CD4-positive, alpha-beta T cell (primary cell): ENCODE measurements at regions not wholly inside any gene's neighbourhood (a gene's known extent, or its start where the extent isn't known, plus 50 kb on each side); places are given as distances from the start of the nearest gene placed in this dataset.

ENCODE experiments used
- ATAC-seq: fragments of 200-7000 bp; cut with Tn5 transposase; one replicate; pipeline ENCODE4 v1.10.0; 2022; ENCODE audit warnings: mild to moderate bottlenecking; ENCODE audit not compliant: poor library complexity
- CTCF ChIA-PET: fragments of 350-600 bp; sonication (Branson Sonifier 250); formaldehyde crosslinking; loops from one replicate; lab custom pipeline; 2021; ENCODE audit warnings: antibody characterized with exemption, inconsistent platforms; lab: Charles Lee
- POLR2A ChIA-PET: fragments of 350-600 bp; sonication (Branson Sonifier 250); formaldehyde crosslinking; loops from one replicate; lab custom pipeline; 2021; ENCODE audit warnings: antibody characterized with exemption, inconsistent platforms; lab: Charles Lee
- DNase-seq, 14 experiments: peaks; one replicate each; pipeline ENCODE4 v3.0.0-alpha.2; 2013 to 2020; ENCODE audit warnings: mixed read lengths in 2 of 14
- H3K27ac ChIP-seq, 2 donors: one replicate each; pipeline versions ENCODE4 v1.5.1 to v1.7.0; 2013; ENCODE audit warnings: low read length in 2 of 2, low read depth in 1 of 2, mild to moderate bottlenecking in 1 of 2
- H3K27me3 ChIP-seq, 2 experiments: 1 replicate in 1 of 2; 2 replicates in 1 of 2; pipeline versions ENCODE4 v1.6.1 to v1.7.0; 2013; ENCODE audit warnings: low read length in 2 of 2, control low read depth in 1 of 2, mild to moderate bottlenecking in 1 of 2, moderate library complexity in 1 of 2; ENCODE audit not compliant: insufficient read depth in 2 of 2, control insufficient read depth in 1 of 2
- H3K36me3 ChIP-seq: one replicate; pipeline ENCODE4 v1.6.1; 2013; ENCODE audit warnings: low read length, control low read depth; ENCODE audit not compliant: insufficient read depth
- H3K4me1 ChIP-seq: one replicate; pipeline ENCODE4 v1.6.1; 2013; ENCODE audit warnings: low read length, control low read depth; ENCODE audit not compliant: insufficient read depth
- H3K4me3 ChIP-seq: one replicate; pipeline ENCODE4 v1.5.1; 2013; ENCODE audit warnings: mild to moderate bottlenecking, low read length, moderate library complexity
- H3K9me3 ChIP-seq, 2 experiments: 1 replicate in 1 of 2; 2 replicates in 1 of 2; pipeline versions ENCODE4 v1.6.1 to v1.7.0; 2013; ENCODE audit warnings: low read length in 2 of 2, mild to moderate bottlenecking in 2 of 2, control low read depth in 1 of 2, moderate library complexity in 1 of 2; ENCODE audit not compliant: control insufficient read depth in 1 of 2, insufficient read depth in 1 of 2
- H3K27ac Mint-ChIP-seq: one replicate; pipeline ENCODE4 v1.8.0; 2020; ENCODE audit warnings: mixed read lengths
- H3K27me3 Mint-ChIP-seq: one replicate; pipeline ENCODE4 v1.8.0; 2021; ENCODE audit warnings: mixed read lengths
- H3K36me3 Mint-ChIP-seq: one replicate; pipeline ENCODE4 v1.8.0; 2021; ENCODE audit warnings: low read depth, mixed read lengths
- H3K4me1 Mint-ChIP-seq: one replicate; pipeline ENCODE4 v1.8.0; 2021; ENCODE audit warnings: low read depth, mixed read lengths
- H3K4me3 Mint-ChIP-seq: one replicate; pipeline ENCODE4 v1.8.0; 2020; ENCODE audit warnings: mild to moderate bottlenecking, mixed read lengths
- H3K9me3 Mint-ChIP-seq: one replicate; pipeline ENCODE4 v1.8.0; 2020; ENCODE audit warnings: mixed read lengths
- CTCF ChIP-seq: fragments of 200-600 bp; IDR thresholded peaks from one replicate; pipeline ENCODE4 v1.8.0; 2022; ENCODE audit warnings: antibody characterized with exemption, mild to moderate bottlenecking
- intact Hi-C, 2 experiments: fragments of 100-400 bp; cut with DNase I in 1 of 2; cut with micrococcal nuclease in 1 of 2; formaldehyde crosslinking; loops; one replicate each; pipeline versions ENCODE4 v1.15.1 to v1.9.0; 2023 to 2025; cut with DNase I, micrococcal nuclease

GRCh38 chr2:235139956-235140800 is 188.4 kb downstream of the SH3BP4 start:
- H3K9me3 Mint-ChIP-seq, result no peaks in the 10 kb centered on the region
- H3K4me3 Mint-ChIP-seq, result no peak overlapping the region
- H3K27me3 ChIP-seq, result peaks cover 2 to 10% of the 10 kb centered on the region in 2 experiments
- CTCF ChIA-PET, result no interaction called here
- no peaks in the 10 kb centered on the region for H3K4me1 ChIP-seq
- ATAC-seq (no peak), DNase-seq (no peak)
- H3K4me3 ChIP-seq, result no peak overlapping the region
- no peaks in the 10 kb centered on the region for H3K9me3 ChIP-seq
- no peak overlapping the region for H3K27ac ChIP-seq
- peaks cover 26% of the 10 kb centered on the region for H3K27me3 Mint-ChIP-seq
- no peaks in the 10 kb centered on the region for H3K36me3 Mint-ChIP-seq
- POLR2A ChIA-PET, result no interaction called here
- no peak for TF ChIP-seq CTCF
- H3K36me3 ChIP-seq, result no peaks in the 10 kb centered on the region
- intact Hi-C loops, result loop anchor here in 1 of 2 experiments (5.0 kb wide), 1 partner anchor 607 kb away; no protein-coding TSS in a partner anchor
- H3K27ac Mint-ChIP-seq, result no peak overlapping the region
- H3K4me1 Mint-ChIP-seq, result no peaks in the 10 kb centered on the region

GRCh38 chr2:235140801-235141081 is 188.9 kb downstream of the SH3BP4 start:
- ChIA-PET POLR2A (no interaction called here), CTCF (no interaction called here)
- Histone ChIP-seq H3K9me3 (no peaks in the 10 kb centered on the region), H3K4me1 (no peaks in the 10 kb centered on the region), H3K36me3 (no peaks in the 10 kb centered on the region), H3K4me3 (no peak overlapping the region), H3K27ac (no peak overlapping the region), H3K27me3 (peaks cover 2 to 7% of the 10 kb centered on the region in 2 experiments)
- DNase-seq (no peak), ATAC-seq (no peak)
- H3K4me1 Mint-ChIP-seq, result no peaks in the 10 kb centered on the region
- no peak overlapping the region for H3K27ac Mint-ChIP-seq
- peaks cover 20% of the 10 kb centered on the region for H3K27me3 Mint-ChIP-seq
- TF ChIP-seq CTCF, result no peak
- no peak overlapping the region for H3K4me3 Mint-ChIP-seq
- intact Hi-C loops, result no loop called here
- no peaks in the 10 kb centered on the region for H3K9me3 Mint-ChIP-seq
- no peaks in the 10 kb centered on the region for H3K36me3 Mint-ChIP-seq

GRCh38 chr2:235141411-235142128 is 189.8 kb downstream of the SH3BP4 start:
- no peak overlapping the region for H3K4me3 ChIP-seq
- intact Hi-C loops, result no loop called here
- CTCF ChIA-PET, result interaction anchor here (0.7 kb wide), 1 partner anchor 12 kb away, joined by 3 read pairs; no protein-coding TSS in a partner anchor
- Mint-ChIP-seq H3K36me3 (no peaks in the 10 kb centered on the region), H3K27me3 (peaks cover 16% of the 10 kb centered on the region), H3K4me1 (no peaks in the 10 kb centered on the region), H3K4me3 (no peak overlapping the region), H3K27ac (no peak overlapping the region), H3K9me3 (no peaks in the 10 kb centered on the region)
- POLR2A ChIA-PET, result no interaction called here
- DNase-seq, result no peak
- no peaks in the 10 kb centered on the region for H3K4me1 ChIP-seq
- H3K27me3 ChIP-seq, result peaks cover 2 to 3% of the 10 kb centered on the region in 2 experiments
- TF ChIP-seq CTCF, result no peak
- no peaks in the 10 kb centered on the region for H3K36me3 ChIP-seq
- no peak for ATAC-seq
- H3K27ac ChIP-seq, result no peak overlapping the region
- H3K9me3 ChIP-seq, result no peaks in the 10 kb centered on the region
